Thyroid gland (tissue), 4 donors: ENCODE measurements at regions not wholly inside any gene's neighbourhood (a gene's known extent, or its start where the extent isn't known, plus 50 kb on each side); places are given as distances from the start of the nearest gene placed in this dataset.
A peak's percentile ranks its signal among the peaks of the same experiment; 100 is the strongest.

ENCODE experiments used
- DNase-seq, 2 donors: peaks; one replicate each; pipeline ENCODE4 v3.0.0-alpha.2; 2019
- H3K27ac ChIP-seq, 3 donors: fragments of 200-600 bp; sonication (generic); 1 replicate in 2 of 3; 2 replicates in 1 of 3; pipeline ENCODE4 v1.5.1; 2016 to 2019; ENCODE audit warnings: mild to moderate bottlenecking in 1 of 3, moderate library complexity in 1 of 3
- H3K27me3 ChIP-seq: fragments of 200-600 bp; sonication (generic); one replicate; pipeline ENCODE4 v1.5.1; 2019
- H3K36me3 ChIP-seq, 2 donors: fragments of 200-600 bp; sonication (generic); one replicate each; pipeline ENCODE4 v1.5.1; 2016 to 2019
- H3K4me1 ChIP-seq, 2 donors: fragments of 200-600 bp; sonication (generic); one replicate each; pipeline ENCODE4 v1.5.1; 2017 to 2019
- H3K4me3 ChIP-seq, 3 donors: fragments of 200-600 bp; sonication (generic); replicated peaks in 1 of 3; 1 replicate in 2 of 3; 2 replicates in 1 of 3; pipeline ENCODE4 v1.5.1; 2016; ENCODE audit warnings: mild to moderate bottlenecking in 1 of 3
- H3K9me3 ChIP-seq: fragments of 200-600 bp; sonication (generic); one replicate; pipeline ENCODE4 v1.5.1; 2017
- POLR2A ChIP-seq, 2 donors: fragments of 450-650 bp; IDR thresholded peaks; one replicate each; pipeline ENCODE4 v1.6.1; 2017; ENCODE audit warnings: antibody characterized with exemption in 2 of 2, mild to moderate bottlenecking in 2 of 2, moderate library complexity in 1 of 2
- WGBS, 2 donors: methylation state at CpG; one replicate each; pipeline ENCODE4 v1.1.5; 2017; 5-methylcytosine and 5-hydroxymethylcytosine counted together
- intact Hi-C: fragments of 100-400 bp; cut with DNase I; formaldehyde crosslinking; loops from one replicate; pipeline ENCODE4 v1.15.1; 2023
- TF ChIP-seq, protein P1 (sequence below), 6 experiments: fragments of 200-600 bp in 3 of 6; fragments of 450-650 bp in 3 of 6; sonication (generic) in 3 of 6; IDR thresholded peaks; one replicate each; pipeline ENCODE4 v1.5.1; 2016 to 2019; ENCODE audit warnings: antibody characterized with exemption in 6 of 6, mild to moderate bottlenecking in 2 of 6, inconsistent platforms in 1 of 6, moderate library complexity in 1 of 6

DNA sequence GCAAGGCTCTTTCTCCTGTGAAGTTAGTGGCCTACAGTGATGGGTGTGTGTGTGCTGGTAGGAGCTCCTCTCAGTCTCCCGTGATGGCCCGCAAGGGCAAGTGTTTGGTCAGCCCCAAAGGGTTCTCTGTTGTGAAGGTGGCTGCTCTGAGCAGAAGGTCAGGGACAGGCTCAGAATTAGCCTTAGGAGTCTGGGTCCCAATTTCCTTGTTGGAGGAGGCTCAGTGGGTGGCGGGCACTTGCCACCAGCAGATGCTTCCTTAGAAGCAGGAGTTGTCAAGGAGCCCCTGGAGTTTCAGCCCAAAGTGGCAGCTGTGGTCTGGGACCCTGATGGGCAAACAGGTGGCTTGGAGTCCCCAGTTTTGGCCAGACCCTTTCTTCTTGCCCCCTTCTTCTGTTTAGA, 154.4 kb downstream of the MACROH2A1 start:
- H3K27ac ChIP-seq: no peak overlapping the region
- 95 to 100% methylated on average over 3 of the region's 3 CpGs for WGBS, 2 donors
- no peaks in the 10 kb centered on the region for H3K27me3 ChIP-seq
- TF ChIP-seq, protein P1, sequence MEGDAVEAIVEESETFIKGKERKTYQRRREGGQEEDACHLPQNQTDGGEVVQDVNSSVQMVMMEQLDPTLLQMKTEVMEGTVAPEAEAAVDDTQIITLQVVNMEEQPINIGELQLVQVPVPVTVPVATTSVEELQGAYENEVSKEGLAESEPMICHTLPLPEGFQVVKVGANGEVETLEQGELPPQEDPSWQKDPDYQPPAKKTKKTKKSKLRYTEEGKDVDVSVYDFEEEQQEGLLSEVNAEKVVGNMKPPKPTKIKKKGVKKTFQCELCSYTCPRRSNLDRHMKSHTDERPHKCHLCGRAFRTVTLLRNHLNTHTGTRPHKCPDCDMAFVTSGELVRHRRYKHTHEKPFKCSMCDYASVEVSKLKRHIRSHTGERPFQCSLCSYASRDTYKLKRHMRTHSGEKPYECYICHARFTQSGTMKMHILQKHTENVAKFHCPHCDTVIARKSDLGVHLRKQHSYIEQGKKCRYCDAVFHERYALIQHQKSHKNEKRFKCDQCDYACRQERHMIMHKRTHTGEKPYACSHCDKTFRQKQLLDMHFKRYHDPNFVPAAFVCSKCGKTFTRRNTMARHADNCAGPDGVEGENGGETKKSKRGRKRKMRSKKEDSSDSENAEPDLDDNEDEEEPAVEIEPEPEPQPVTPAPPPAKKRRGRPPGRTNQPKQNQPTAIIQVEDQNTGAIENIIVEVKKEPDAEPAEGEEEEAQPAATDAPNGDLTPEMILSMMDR (IDR thresholded peaks at IDR 0.05): no peak
- no peak for TF ChIP-seq POLR2A (IDR thresholded peaks at IDR 0.05)
- intact Hi-C loops: no loop called here
- DNase-seq: no peak
- H3K4me3 ChIP-seq: no peak overlapping the region
- no peaks in the 10 kb centered on the region for H3K36me3 ChIP-seq
- peaks cover 41 to 61% of the 10 kb centered on the region in 2 donors for H3K4me1 ChIP-seq
- H3K9me3 ChIP-seq: no peaks in the 10 kb centered on the region

DNA sequence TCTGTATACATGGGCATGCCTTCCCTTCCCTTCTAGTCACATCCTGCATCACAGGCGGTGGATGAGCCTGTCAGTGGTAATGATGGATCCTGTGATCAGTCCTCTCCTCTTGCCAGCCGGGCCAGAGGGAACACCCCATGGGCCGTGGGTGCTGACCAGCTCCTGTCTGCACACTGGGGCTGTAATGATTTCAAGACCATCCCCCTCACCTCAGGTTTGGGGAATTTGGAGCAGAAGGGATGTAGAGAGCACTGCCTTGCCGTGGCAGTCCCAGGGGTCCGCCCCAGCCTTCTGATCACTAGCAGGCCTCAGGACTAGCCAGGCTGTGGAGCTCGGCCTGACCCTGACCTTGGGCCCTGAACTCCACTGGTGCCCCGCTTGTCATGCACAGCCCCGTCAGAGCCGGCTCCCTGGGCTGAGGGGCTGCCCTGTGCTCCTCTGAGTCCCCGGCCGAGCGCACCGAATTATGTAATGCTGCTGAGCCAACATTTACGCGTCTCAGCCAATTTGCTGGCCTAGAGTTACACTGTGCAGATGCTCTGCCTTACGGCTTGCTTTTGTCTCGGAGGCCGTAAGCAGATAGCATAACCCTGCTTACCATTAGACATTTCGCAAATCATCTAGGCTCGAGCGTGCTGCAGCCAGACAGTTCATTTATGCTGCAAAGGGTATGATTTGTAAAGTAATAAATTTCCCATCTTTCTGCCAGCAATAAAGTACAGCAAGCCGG, 155.3 kb downstream of the MACROH2A1 start:
- intact Hi-C loops: no loop called here
- no peaks in the 10 kb centered on the region for H3K9me3 ChIP-seq
- no peak for TF ChIP-seq POLR2A (IDR thresholded peaks at IDR 0.05)
- TF ChIP-seq, protein P1 (IDR thresholded peaks at IDR 0.05): no peak
- H3K27ac ChIP-seq: peak overlapping the region in 2 of 3 donors; percentile 87 to 94
- DNase-seq: no peak
- peaks cover 48 to 68% of the 10 kb centered on the region in 2 donors for H3K4me1 ChIP-seq
- H3K27me3 ChIP-seq: no peaks in the 10 kb centered on the region
- no peak overlapping the region for H3K4me3 ChIP-seq
- H3K36me3 ChIP-seq: no peaks in the 10 kb centered on the region
- WGBS, 2 donors: 87 to 90% methylated on average over 18 to 20 of the region's 22 CpGs

DNA sequence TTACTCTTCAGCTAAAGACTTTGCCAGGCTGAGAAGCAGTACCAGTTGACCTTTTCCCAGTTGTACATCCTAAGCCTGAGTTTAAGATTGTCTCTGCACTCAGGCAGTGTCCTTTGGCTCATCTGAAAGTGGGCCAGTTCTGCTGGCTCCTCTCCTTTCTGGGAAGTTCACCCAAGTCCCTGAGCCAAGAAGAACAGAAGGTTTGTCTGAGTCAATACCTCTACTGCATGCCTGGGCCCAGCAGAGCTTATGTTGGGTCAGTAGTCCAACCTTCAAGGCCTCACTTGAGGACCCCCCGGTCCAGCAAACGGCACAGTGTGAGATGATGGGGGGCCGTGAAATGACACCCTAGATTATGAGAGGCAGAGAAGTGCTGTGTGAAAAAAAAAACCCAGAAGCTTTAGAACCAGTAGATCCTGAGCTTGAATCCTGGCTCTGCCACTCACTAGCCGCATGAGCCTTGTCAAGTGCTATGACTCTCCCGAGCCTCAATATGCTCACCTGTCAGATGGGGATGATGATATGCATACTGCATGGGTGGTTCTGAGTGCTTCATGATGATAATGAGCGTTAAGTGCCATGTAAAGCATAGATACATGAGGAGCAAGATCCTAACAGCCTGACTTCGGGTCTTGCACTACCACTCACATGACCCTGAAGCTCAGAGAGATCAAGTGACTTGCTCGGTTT, 156.0 kb downstream of the MACROH2A1 start:
- 87 to 88% methylated on average over 8 of the region's 8 CpGs for WGBS, 2 donors
- H3K4me1 ChIP-seq: peaks cover 48 to 68% of the 10 kb centered on the region in 2 donors
- intact Hi-C loops: no loop called here
- no peak for TF ChIP-seq POLR2A (IDR thresholded peaks at IDR 0.05)
- TF ChIP-seq, protein P1 (IDR thresholded peaks at IDR 0.05): no peak
- no peak overlapping the region for H3K4me3 ChIP-seq
- peak overlapping the region; percentile 87 to 94 (median 92) for H3K27ac ChIP-seq
- H3K27me3 ChIP-seq: no peaks in the 10 kb centered on the region
- no peaks in the 10 kb centered on the region for H3K36me3 ChIP-seq
- H3K9me3 ChIP-seq: no peaks in the 10 kb centered on the region
- peak; percentile 22 to 35 for DNase-seq

DNA sequence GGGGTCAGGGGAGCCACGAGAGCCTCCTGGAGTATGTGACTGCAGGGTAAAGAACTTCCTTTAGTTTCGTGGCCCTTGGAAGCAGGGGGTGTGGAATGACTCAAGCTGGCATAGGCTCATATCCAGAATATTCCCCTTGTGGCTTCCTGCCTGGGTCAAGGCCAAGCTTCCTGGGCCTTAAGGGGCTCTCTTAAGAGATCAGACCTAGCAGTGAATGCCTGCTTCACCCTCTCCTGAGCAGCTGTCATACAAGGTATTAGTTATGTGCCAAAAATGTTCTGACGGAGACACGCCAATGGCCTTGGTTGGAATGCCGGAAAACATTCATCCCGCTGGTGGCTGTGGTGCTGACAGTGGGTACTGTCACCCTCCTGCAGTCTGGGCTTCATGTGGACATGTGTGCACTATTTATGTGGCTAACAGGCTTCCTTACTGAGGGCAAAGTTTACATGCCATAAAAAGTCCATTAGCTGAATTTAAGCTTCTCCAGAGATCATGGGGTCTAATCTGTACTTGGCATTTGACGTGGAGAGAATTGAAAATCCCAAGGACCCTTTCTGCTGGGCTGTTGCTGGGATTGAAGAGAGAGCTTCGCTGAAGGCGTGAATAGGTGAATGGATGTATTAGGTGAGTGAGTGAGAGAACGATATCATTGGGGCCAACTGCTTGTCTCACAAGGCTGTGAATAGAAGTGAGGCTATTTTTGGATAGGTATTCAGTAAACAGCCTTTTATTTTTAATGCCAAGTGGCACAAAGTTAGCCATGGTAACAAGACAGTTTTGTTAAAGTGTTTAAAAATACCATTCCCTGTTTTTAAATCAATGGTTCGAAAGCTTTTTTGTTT, 156.8 kb downstream of the MACROH2A1 start:
- TF ChIP-seq POLR2A (IDR thresholded peaks at IDR 0.05): no peak
- TF ChIP-seq, protein P1 (IDR thresholded peaks at IDR 0.05): no peak
- peak overlapping the region; percentile 87 to 94 (median 92) for H3K27ac ChIP-seq
- no peaks in the 10 kb centered on the region for H3K9me3 ChIP-seq
- no peaks in the 10 kb centered on the region for H3K36me3 ChIP-seq
- intact Hi-C loops: no loop called here
- 41 to 51% methylated on average over 11 of the region's 11 CpGs for WGBS, 2 donors
- H3K4me1 ChIP-seq: peaks cover 48 to 64% of the 10 kb centered on the region in 2 donors
- DNase-seq: peak; percentile 87 to 88
- H3K27me3 ChIP-seq: no peaks in the 10 kb centered on the region
- H3K4me3 ChIP-seq: no peak overlapping the region
